NB4 (cell line): ENCODE measurements at regions not wholly inside any gene's neighbourhood (a gene's known extent, or its start where the extent isn't known, plus 50 kb on each side); places are given as distances from the start of the nearest gene placed in this dataset.

Source experiments
- MYC ChIP-seq: IDR thresholded peaks from 2 replicates; pipeline ENCODE4 v1.6.1; 2011; ENCODE audit warnings: low read depth, low read length
- POLR2A ChIP-seq: IDR thresholded peaks from 2 replicates; pipeline ENCODE4 v1.6.1; 2011; ENCODE audit warnings: mild to moderate bottlenecking; ENCODE audit not compliant: insufficient read length; ENCODE audit errors: extremely low read depth
- TF ChIP-seq, protein P1 (sequence below): IDR thresholded peaks from one replicate; pipeline ENCODE4 v1.5.1; 2012; ENCODE audit warnings: low read depth, low read length
- TF ChIP-seq, protein P2 (sequence below): IDR thresholded peaks from 2 replicates; pipeline ENCODE4 v1.6.1; 2011; ENCODE audit warnings: low read depth, low read length

DNA sequence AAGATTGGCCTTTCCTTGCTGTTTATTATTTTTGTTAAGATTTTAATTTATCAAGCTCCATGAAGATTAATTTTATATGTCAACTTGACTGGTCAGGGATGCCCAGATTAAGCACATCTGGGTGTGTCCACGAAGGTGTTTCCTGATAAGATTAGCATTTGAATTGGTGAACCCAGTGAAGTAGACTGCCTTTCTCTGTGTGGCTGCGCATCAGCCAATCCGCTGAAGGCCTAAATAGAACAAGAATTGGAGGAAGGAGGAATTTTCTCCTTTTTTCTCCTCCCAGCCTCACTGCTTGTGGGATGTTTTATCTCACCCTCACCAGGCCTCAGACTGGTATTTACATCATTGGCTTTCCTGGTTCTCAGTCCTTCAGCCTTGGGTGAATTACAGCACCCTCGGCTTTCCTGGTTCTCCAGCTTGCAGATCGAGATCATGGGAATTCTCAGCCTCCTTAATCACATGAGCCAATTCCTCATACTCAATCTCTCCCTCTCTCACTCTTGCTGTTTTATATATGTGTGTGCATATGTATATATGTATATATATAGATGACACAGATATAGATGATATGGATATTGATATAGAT is 135.4 kb upstream of the SPEF2 start:
- TF ChIP-seq, protein P1, sequence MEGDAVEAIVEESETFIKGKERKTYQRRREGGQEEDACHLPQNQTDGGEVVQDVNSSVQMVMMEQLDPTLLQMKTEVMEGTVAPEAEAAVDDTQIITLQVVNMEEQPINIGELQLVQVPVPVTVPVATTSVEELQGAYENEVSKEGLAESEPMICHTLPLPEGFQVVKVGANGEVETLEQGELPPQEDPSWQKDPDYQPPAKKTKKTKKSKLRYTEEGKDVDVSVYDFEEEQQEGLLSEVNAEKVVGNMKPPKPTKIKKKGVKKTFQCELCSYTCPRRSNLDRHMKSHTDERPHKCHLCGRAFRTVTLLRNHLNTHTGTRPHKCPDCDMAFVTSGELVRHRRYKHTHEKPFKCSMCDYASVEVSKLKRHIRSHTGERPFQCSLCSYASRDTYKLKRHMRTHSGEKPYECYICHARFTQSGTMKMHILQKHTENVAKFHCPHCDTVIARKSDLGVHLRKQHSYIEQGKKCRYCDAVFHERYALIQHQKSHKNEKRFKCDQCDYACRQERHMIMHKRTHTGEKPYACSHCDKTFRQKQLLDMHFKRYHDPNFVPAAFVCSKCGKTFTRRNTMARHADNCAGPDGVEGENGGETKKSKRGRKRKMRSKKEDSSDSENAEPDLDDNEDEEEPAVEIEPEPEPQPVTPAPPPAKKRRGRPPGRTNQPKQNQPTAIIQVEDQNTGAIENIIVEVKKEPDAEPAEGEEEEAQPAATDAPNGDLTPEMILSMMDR = no peak
- no peak for TF ChIP-seq POLR2A
- TF ChIP-seq, protein P2, sequence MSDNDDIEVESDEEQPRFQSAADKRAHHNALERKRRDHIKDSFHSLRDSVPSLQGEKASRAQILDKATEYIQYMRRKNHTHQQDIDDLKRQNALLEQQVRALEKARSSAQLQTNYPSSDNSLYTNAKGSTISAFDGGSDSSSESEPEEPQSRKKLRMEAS = no peak
- no peak for TF ChIP-seq MYC
